SK-N-SH treated with all-trans-retinoic acid at 6 μM for 48 hours (cell line): ENCODE measurements at regions not wholly inside any gene's neighbourhood (a gene's known extent, or its start where the extent isn't known, plus 50 kb on each side); places are given as distances from the start of the nearest gene placed in this dataset.

ENCODE experiments used
- ATAC-seq: fragments of 200-7000 bp; cut with Tn5 transposase; 3 replicates; pipeline ENCODE4 v1.9.1; 2020; ENCODE audit warnings: mild to moderate bottlenecking, moderate library complexity
- ARNTL ChIP-seq: fragments of 450-650 bp; formaldehyde crosslinking; IDR thresholded peaks from 2 replicates; pipeline ENCODE4 v1.5.0; 2020; ENCODE audit warnings: low read depth, mild to moderate bottlenecking, moderate library complexity, borderline replicate concordance
- BACH2 ChIP-seq: fragments of 250-450 bp; sonication (Bioruptor Pico); IDR thresholded peaks from 2 replicates; pipeline ENCODE4 v1.9.0; 2021; ENCODE audit warnings: mild to moderate bottlenecking, borderline replicate concordance
- CSDC2 ChIP-seq: fragments of 250-450 bp; sonication (Bioruptor Pico); IDR thresholded peaks from 2 replicates; pipeline ENCODE4 v1.5.0; 2020; ENCODE audit warnings: mild to moderate bottlenecking, moderate library complexity
- ESRRG ChIP-seq: fragments of 250-450 bp; sonication (Bioruptor Pico); IDR thresholded peaks from 2 replicates; pipeline ENCODE4 v1.6.1; 2021; ENCODE audit warnings: mild to moderate bottlenecking
- ISL1 ChIP-seq: fragments of 250-450 bp; sonication (Bioruptor Pico); IDR thresholded peaks from 2 replicates; pipeline ENCODE4 v2.1.2; 2022; ENCODE audit warnings: mild to moderate bottlenecking, moderate library complexity
- OSR1 ChIP-seq: fragments of 250-450 bp; sonication (Bioruptor Pico); IDR thresholded peaks from 2 replicates; pipeline ENCODE4 v1.8.0; 2022; ENCODE audit warnings: moderate library complexity, mild to moderate bottlenecking, inconsistent platforms
- PPARA ChIP-seq: fragments of 250-450 bp; sonication (Bioruptor Pico); IDR thresholded peaks from 2 replicates; pipeline ENCODE4 v1.5.0; 2020; ENCODE audit warnings: mild to moderate bottlenecking, borderline replicate concordance
- RARB ChIP-seq: fragments of 250-450 bp; sonication (Bioruptor Pico); IDR thresholded peaks from 2 replicates; pipeline ENCODE4 v1.8.0; 2021; ENCODE audit warnings: mild to moderate bottlenecking, moderate library complexity
- SNAI2 ChIP-seq: fragments of 250-450 bp; sonication (Bioruptor Pico); IDR thresholded peaks from 2 replicates; pipeline ENCODE4 v1.5.0; 2020; ENCODE audit warnings: mild to moderate bottlenecking, moderate library complexity
- TCF4 ChIP-seq: fragments of 250-450 bp; sonication (Bioruptor Pico); IDR thresholded peaks from 2 replicates; pipeline ENCODE4 v1.8.0; 2021; ENCODE audit warnings: mild to moderate bottlenecking, moderate library complexity, borderline replicate concordance
- TOX ChIP-seq: fragments of 250-450 bp; sonication (Bioruptor Pico); IDR thresholded peaks from 2 replicates; pipeline ENCODE4 v1.8.0; 2021; ENCODE audit warnings: mild to moderate bottlenecking, moderate library complexity, borderline replicate concordance
- ZC3H10 ChIP-seq: fragments of 250-450 bp; sonication (Bioruptor Pico); IDR thresholded peaks from 2 replicates; pipeline ENCODE4 v1.5.1; 2021; ENCODE audit warnings: mild to moderate bottlenecking, moderate library complexity
- ZFP3 ChIP-seq: fragments of 250-450 bp; sonication (Bioruptor Pico); IDR thresholded peaks from 2 replicates; pipeline ENCODE4 v1.5.0; 2020; ENCODE audit warnings: mild to moderate bottlenecking, moderate library complexity
- ZFP30 ChIP-seq: fragments of 450-650 bp; formaldehyde crosslinking; IDR thresholded peaks from 2 replicates; pipeline ENCODE4 v1.5.0; 2022; ENCODE audit warnings: mild to moderate bottlenecking, moderate library complexity
- ZNF70 ChIP-seq: fragments of 450-650 bp; formaldehyde crosslinking; IDR thresholded peaks from 2 replicates; pipeline ENCODE4 v1.5.0; 2020; ENCODE audit warnings: mild to moderate bottlenecking, moderate library complexity
- ZNF8 ChIP-seq: fragments of 450-650 bp; formaldehyde crosslinking; IDR thresholded peaks from 2 replicates; pipeline ENCODE4 v1.5.0; 2020; ENCODE audit warnings: mild to moderate bottlenecking, moderate library complexity
- TF ChIP-seq, protein P1 (sequence below): fragments of 250-450 bp; sonication (Bioruptor Pico); IDR thresholded peaks from 2 replicates; pipeline ENCODE4 v1.8.0; 2021; ENCODE audit warnings: low read depth, mild to moderate bottlenecking, moderate library complexity, borderline replicate concordance
- TF ChIP-seq, protein P2 (sequence below): fragments of 250-450 bp; sonication (Bioruptor Pico); IDR thresholded peaks from 2 replicates; pipeline ENCODE4 v1.5.1; 2021; ENCODE audit warnings: mild to moderate bottlenecking, moderate library complexity
- TF ChIP-seq, protein P3 (sequence below): fragments of 250-450 bp; sonication (Bioruptor Pico); IDR thresholded peaks from 2 replicates; pipeline ENCODE4 v1.5.1; 2020; ENCODE audit warnings: low read depth, mild to moderate bottlenecking, moderate library complexity
- TF ChIP-seq, protein P4 (sequence below): fragments of 250-450 bp; sonication (Bioruptor Pico); IDR thresholded peaks from 2 replicates; pipeline ENCODE4 v1.8.0; 2020; ENCODE audit warnings: mild to moderate bottlenecking, moderate library complexity, borderline replicate concordance

DNA sequence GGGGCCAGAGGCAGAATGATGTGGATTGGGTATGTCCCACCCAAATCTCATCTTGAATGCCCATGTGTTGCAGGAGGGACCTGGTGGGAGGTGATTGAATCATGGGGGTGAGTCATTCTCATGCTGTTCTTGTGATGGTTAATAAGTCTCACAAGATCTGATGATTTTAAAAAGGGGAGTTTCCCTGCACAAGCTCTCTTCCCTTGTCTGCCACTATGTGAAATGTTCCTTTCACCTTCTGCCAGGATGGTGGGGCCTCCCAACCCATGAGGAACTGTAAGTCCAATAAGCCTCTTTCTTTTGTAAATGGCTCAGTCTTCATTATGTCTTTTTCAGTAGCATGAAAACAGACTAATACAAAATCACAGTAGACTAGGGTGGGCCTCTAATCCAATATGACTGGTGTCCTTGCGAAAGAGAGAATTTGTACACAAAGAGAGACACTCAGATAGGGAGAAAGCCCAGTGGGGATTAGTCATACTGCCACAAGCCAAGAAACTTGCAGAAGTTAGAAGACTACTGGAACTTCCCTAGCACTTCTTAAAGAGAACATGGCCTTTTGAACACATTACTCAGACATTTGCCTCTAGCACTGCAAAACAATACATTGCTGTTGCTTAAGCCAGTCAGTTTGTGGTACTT lies 68.4 kb downstream of the ANXA1 start:
- ATAC-seq, result no peak
- TF ChIP-seq BACH2 (CRISPR knock-in tag) (no peak), ZC3H10 (no peak)

DNA sequence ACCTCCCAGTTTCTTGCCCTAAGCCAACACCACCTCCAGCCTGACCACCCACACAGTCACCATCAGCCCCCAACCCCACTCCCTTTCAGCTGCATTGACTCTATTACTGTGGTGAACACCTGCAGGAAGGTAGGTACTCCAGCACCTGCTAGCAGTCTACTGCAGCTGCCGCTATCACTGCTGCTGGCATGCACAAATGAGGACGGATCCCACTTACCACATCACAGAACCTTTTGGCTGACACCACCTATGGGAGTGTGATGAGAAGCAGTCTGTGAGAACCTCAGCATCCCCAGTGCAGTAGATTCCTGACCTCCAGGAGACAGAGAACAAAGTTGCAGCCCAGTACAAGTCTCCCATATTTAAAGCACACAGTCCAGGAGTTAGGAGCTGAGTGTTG lies 71.9 kb downstream of the ANXA1 start:
- ATAC-seq, result no peak
- TF ChIP-seq, protein P1, sequence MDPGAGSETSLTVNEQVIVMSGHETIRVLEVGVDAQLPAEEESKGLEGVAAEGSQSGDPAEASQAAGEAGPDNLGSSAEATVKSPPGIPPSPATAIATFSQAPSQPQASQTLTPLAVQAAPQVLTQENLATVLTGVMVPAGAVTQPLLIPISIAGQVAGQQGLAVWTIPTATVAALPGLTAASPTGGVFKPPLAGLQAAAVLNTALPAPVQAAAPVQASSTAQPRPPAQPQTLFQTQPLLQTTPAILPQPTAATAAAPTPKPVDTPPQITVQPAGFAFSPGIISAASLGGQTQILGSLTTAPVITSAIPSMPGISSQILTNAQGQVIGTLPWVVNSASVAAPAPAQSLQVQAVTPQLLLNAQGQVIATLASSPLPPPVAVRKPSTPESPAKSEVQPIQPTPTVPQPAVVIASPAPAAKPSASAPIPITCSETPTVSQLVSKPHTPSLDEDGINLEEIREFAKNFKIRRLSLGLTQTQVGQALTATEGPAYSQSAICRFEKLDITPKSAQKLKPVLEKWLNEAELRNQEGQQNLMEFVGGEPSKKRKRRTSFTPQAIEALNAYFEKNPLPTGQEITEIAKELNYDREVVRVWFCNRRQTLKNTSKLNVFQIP (CRISPR knock-in tag), result no peak
- TF ChIP-seq BACH2 (CRISPR knock-in tag) (no peak), ZNF70 (CRISPR knock-in tag) (no peak), TCF4 (CRISPR knock-in tag) (no peak), ZFP3 (no peak)
- TF ChIP-seq, protein P2, sequence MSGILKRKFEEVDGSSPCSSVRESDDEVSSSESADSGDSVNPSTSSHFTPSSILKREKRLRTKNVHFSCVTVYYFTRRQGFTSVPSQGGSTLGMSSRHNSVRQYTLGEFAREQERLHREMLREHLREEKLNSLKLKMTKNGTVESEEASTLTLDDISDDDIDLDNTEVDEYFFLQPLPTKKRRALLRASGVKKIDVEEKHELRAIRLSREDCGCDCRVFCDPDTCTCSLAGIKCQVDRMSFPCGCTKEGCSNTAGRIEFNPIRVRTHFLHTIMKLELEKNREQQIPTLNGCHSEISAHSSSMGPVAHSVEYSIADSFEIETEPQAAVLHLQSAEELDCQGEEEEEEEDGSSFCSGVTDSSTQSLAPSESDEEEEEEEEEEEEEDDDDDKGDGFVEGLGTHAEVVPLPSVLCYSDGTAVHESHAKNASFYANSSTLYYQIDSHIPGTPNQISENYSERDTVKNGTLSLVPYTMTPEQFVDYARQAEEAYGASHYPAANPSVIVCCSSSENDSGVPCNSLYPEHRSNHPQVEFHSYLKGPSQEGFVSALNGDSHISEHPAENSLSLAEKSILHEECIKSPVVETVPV (CRISPR knock-in tag), result no peak

DNA sequence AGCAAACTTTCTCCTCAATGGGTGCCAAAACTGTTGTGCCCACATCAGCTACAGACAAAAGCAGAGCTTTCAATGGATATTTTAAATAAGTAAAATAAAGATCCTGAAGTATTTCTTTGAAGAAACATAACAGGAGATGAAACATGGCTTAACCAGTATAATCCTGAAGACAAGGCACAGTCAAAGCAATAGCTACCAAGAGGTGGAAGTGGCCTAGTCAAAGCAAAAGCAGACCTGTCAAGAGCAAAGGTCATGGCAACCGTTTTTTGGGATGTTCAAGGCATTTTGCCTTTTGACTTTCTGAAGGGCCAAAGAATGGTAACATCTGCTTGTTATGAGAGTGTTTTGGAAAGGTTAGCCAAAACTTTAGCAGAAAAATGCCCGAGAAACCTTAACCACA lies 77.9 kb downstream of the ANXA1 start:
- no peak for TF ChIP-seq TOX
- TF ChIP-seq, protein P3, sequence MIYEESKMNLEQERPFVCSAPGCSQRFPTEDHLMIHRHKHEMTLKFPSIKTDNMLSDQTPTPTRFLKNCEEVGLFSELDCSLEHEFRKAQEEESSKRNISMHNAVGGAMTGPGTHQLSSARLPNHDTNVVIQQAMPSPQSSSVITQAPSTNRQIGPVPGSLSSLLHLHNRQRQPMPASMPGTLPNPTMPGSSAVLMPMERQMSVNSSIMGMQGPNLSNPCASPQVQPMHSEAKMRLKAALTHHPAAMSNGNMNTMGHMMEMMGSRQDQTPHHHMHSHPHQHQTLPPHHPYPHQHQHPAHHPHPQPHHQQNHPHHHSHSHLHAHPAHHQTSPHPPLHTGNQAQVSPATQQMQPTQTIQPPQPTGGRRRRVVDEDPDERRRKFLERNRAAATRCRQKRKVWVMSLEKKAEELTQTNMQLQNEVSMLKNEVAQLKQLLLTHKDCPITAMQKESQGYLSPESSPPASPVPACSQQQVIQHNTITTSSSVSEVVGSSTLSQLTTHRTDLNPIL (CRISPR knock-in tag), result no peak
- no peak for TF ChIP-seq ISL1
- TF ChIP-seq, protein P4, sequence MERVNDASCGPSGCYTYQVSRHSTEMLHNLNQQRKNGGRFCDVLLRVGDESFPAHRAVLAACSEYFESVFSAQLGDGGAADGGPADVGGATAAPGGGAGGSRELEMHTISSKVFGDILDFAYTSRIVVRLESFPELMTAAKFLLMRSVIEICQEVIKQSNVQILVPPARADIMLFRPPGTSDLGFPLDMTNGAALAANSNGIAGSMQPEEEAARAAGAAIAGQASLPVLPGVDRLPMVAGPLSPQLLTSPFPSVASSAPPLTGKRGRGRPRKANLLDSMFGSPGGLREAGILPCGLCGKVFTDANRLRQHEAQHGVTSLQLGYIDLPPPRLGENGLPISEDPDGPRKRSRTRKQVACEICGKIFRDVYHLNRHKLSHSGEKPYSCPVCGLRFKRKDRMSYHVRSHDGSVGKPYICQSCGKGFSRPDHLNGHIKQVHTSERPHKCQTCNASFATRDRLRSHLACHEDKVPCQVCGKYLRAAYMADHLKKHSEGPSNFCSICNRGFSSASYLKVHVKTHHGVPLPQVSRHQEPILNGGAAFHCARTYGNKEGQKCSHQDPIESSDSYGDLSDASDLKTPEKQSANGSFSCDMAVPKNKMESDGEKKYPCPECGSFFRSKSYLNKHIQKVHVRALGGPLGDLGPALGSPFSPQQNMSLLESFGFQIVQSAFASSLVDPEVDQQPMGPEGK (CRISPR knock-in tag), result no peak
- TF ChIP-seq OSR1, result no peak
- no peak for TF ChIP-seq PPARA (CRISPR knock-in tag)
- TF ChIP-seq SNAI2, result no peak
- TF ChIP-seq ZC3H10, result no peak
- no peak for TF ChIP-seq ZNF8 (CRISPR knock-in tag)
- TF ChIP-seq ARNTL, result no peak
- TF ChIP-seq, protein P1 (CRISPR knock-in tag), result no peak
- TF ChIP-seq ZNF70 (CRISPR knock-in tag), result no peak
- no peak for TF ChIP-seq RARB (CRISPR knock-in tag)
- TF ChIP-seq ZFP30 (CRISPR knock-in tag), result no peak
- no peak for TF ChIP-seq CSDC2
- ATAC-seq, result no peak

DNA sequence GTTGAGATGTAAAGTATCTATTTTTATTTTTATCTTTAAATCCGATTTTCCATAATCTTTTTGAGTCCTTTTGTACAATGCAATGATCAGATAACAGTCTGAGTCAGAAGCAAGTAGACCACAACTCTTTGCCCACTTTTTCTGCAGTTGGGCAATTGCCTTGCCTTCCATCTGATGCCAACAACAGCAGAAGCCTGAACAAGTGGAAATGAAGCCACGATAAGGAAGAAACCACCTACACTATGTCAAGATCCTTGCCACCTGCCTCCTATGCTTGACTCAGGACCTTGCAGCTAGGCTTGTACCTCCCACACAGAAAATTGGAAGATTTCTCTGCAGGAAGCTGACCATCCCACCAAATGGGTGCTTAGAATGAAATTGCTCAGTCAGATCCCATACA lies 78.6 kb downstream of the ANXA1 start:
- no peak for ATAC-seq
- TF ChIP-seq RARB (CRISPR knock-in tag) (no peak), ESRRG (no peak), TCF4 (CRISPR knock-in tag) (no peak), CSDC2 (no peak), ISL1 (no peak), ZNF8 (CRISPR knock-in tag) (no peak), BACH2 (CRISPR knock-in tag) (no peak), OSR1 (no peak), ZNF70 (CRISPR knock-in tag) (no peak)
- TF ChIP-seq, protein P4 (CRISPR knock-in tag), result no peak
